Astrocyte (in vitro differentiated cells and primary cell): ENCODE measurements at regions not wholly inside any gene's neighbourhood (a gene's known extent, or its start where the extent isn't known, plus 50 kb on each side); places are given as distances from the start of the nearest gene placed in this dataset.

ENCODE experiments used
- DNase-seq: peaks from one replicate; pipeline ENCODE4 v3.0.0-alpha.2; 2010; ENCODE audit warnings: low read depth
- FAIRE-seq: peaks from 2 replicates; lab custom pipeline; 2011; peaks lifted over from hg19 to GRCh38; lab: Jason Lieb, UNC
- H2AFZ ChIP-seq: 2 replicates; pipeline ENCODE4 v1.6.0; 2012; ENCODE audit warnings: low read depth, low read length, inconsistent platforms
- H3K27ac ChIP-seq: 2 replicates; pipeline ENCODE4 v1.5.1; 2011; ENCODE audit warnings: low read depth, low read length, inconsistent platforms
- H3K27me3 ChIP-seq: 2 replicates; pipeline ENCODE4 v1.6.0; 2011; ENCODE audit warnings: low read length, inconsistent platforms; ENCODE audit not compliant: insufficient read depth
- H3K36me3 ChIP-seq: 2 replicates; pipeline ENCODE4 v1.5.1; 2011; ENCODE audit warnings: low read length, inconsistent platforms; ENCODE audit not compliant: insufficient read depth
- H3K4me1 ChIP-seq: 2 replicates; pipeline ENCODE4 v1.5.1; 2011; ENCODE audit warnings: low read length, inconsistent platforms; ENCODE audit not compliant: insufficient read depth
- H3K4me2 ChIP-seq: 2 replicates; pipeline ENCODE4 v1.6.0; 2012; ENCODE audit warnings: low read length, inconsistent platforms
- H3K4me3 ChIP-seq: 2 replicates; pipeline ENCODE4 v1.5.1; 2011; ENCODE audit warnings: low read depth, mild to moderate bottlenecking, low read length, inconsistent platforms; ENCODE audit not compliant: insufficient read depth
- H3K79me2 ChIP-seq: 2 replicates; pipeline ENCODE4 v1.6.0; 2012; ENCODE audit warnings: mild to moderate bottlenecking, low read length, inconsistent platforms; ENCODE audit not compliant: insufficient read depth
- H3K9ac ChIP-seq: 2 replicates; pipeline ENCODE4 v1.6.0; 2012; ENCODE audit warnings: mild to moderate bottlenecking, low read length, inconsistent platforms
- H3K9me3 ChIP-seq: 2 replicates; pipeline ENCODE4 v1.5.1; 2012; ENCODE audit warnings: low read depth, mild to moderate bottlenecking, low read length, inconsistent platforms; ENCODE audit not compliant: insufficient read depth
- H4K20me1 ChIP-seq: 2 replicates; pipeline ENCODE4 v1.6.0; 2012; ENCODE audit warnings: low read length, inconsistent platforms; ENCODE audit not compliant: insufficient read depth
- H3K27ac Mint-ChIP-seq: one replicate; pipeline ENCODE4 v1.8.0; 2021; ENCODE audit warnings: mild to moderate bottlenecking, mixed read lengths; ENCODE audit not compliant: unreplicated experiment
- H3K27me3 Mint-ChIP-seq: one replicate; pipeline ENCODE4 v1.8.0; 2021; ENCODE audit warnings: low read depth, mixed read lengths; ENCODE audit not compliant: unreplicated experiment
- H3K36me3 Mint-ChIP-seq: one replicate; pipeline ENCODE4 v1.8.0; 2021; ENCODE audit warnings: low read depth, mixed read lengths; ENCODE audit not compliant: unreplicated experiment
- H3K4me1 Mint-ChIP-seq: one replicate; pipeline ENCODE4 v1.8.0; 2021; ENCODE audit warnings: low read depth, mixed read lengths; ENCODE audit not compliant: unreplicated experiment
- H3K4me3 Mint-ChIP-seq: one replicate; pipeline ENCODE4 v1.8.0; 2021; ENCODE audit warnings: mild to moderate bottlenecking, moderate library complexity, mixed read lengths; ENCODE audit not compliant: unreplicated experiment
- H3K9me3 Mint-ChIP-seq: one replicate; pipeline ENCODE4 v1.8.0; 2021; ENCODE audit warnings: mild to moderate bottlenecking, mixed read lengths; ENCODE audit not compliant: unreplicated experiment
- CTCF ChIP-seq: IDR thresholded peaks from 2 replicates; pipeline ENCODE4 v1.5.1; 2011; ENCODE audit warnings: low read depth, mild to moderate bottlenecking, inconsistent platforms, low read length, moderate library complexity; ENCODE audit not compliant: insufficient read depth
- EZH2 ChIP-seq: IDR thresholded peaks from 2 replicates; pipeline ENCODE4 v1.6.1; 2012; ENCODE audit warnings: mild to moderate bottlenecking, low read length, inconsistent platforms; ENCODE audit not compliant: insufficient read depth

- DNase-seq, result no peak
- Mint-ChIP-seq H3K36me3 (no peaks in the 10 kb centered on the region), H3K4me3 (no peak overlapping the region), H3K27ac (no peak overlapping the region), H3K27me3 (peaks cover 25% of the 10 kb centered on the region), H3K4me1 (peaks cover 3% of the 10 kb centered on the region), H3K9me3 (no peaks in the 10 kb centered on the region)
- H2AFZ ChIP-seq, result no peak overlapping the region
- no peaks in the 10 kb centered on the region for H3K36me3 ChIP-seq
- no peak overlapping the region for H3K4me2 ChIP-seq
- H3K4me1 ChIP-seq, result no peaks in the 10 kb centered on the region
- H3K79me2 ChIP-seq, result no peaks in the 10 kb centered on the region
- H3K9ac ChIP-seq, result no peak overlapping the region
- H3K9me3 ChIP-seq, result no peaks in the 10 kb centered on the region
- no peak overlapping the region for H3K27ac ChIP-seq
- TF ChIP-seq CTCF (no peak), EZH2 (no peak)
- FAIRE-seq, result no peak
- no peaks in the 10 kb centered on the region for H4K20me1 ChIP-seq
- no peak overlapping the region for H3K4me3 ChIP-seq
- peaks cover 3% of the 10 kb centered on the region for H3K27me3 ChIP-seq
Measured at GRCh38 chr1:228972576-228972975, 237.3 kb downstream of the RHOU start.

- no peak for FAIRE-seq
- DNase-seq, result no peak
- Histone ChIP-seq H4K20me1 (no peaks in the 10 kb centered on the region), H3K27ac (no peak overlapping the region), H2AFZ (no peak overlapping the region), H3K4me1 (no peaks in the 10 kb centered on the region), H3K4me2 (no peak overlapping the region), H3K79me2 (no peaks in the 10 kb centered on the region), H3K27me3 (peaks cover 3% of the 10 kb centered on the region), H3K36me3 (no peaks in the 10 kb centered on the region), H3K9me3 (no peaks in the 10 kb centered on the region), H3K4me3 (no peak overlapping the region), H3K9ac (no peak overlapping the region)
- H3K4me1 Mint-ChIP-seq, result peaks cover 4% of the 10 kb centered on the region
- H3K27ac Mint-ChIP-seq, result no peak overlapping the region
- H3K4me3 Mint-ChIP-seq, result no peak overlapping the region
- TF ChIP-seq CTCF (no peak), EZH2 (no peak)
- H3K36me3 Mint-ChIP-seq, result no peaks in the 10 kb centered on the region
- H3K27me3 Mint-ChIP-seq, result peaks cover 30% of the 10 kb centered on the region
- H3K9me3 Mint-ChIP-seq, result no peaks in the 10 kb centered on the region
Measured at GRCh38 chr1:228974273-228974672, 239.0 kb downstream of the RHOU start.

- DNase-seq (no peak), FAIRE-seq (no peak)
- Histone ChIP-seq H2AFZ (no peak overlapping the region), H3K9ac (no peak overlapping the region), H3K27ac (no peak overlapping the region), H3K4me2 (no peak overlapping the region), H3K4me1 (no peaks in the 10 kb centered on the region), H3K79me2 (no peaks in the 10 kb centered on the region), H3K36me3 (no peaks in the 10 kb centered on the region), H3K4me3 (no peak overlapping the region), H3K27me3 (peaks cover 3% of the 10 kb centered on the region), H4K20me1 (no peaks in the 10 kb centered on the region), H3K9me3 (no peaks in the 10 kb centered on the region)
- Mint-ChIP-seq H3K9me3 (no peaks in the 10 kb centered on the region), H3K36me3 (no peaks in the 10 kb centered on the region), H3K4me1 (peaks cover 1% of the 10 kb centered on the region), H3K27me3 (peaks cover 28% of the 10 kb centered on the region), H3K4me3 (no peak overlapping the region), H3K27ac (no peak overlapping the region)
- no peak for TF ChIP-seq CTCF
- TF ChIP-seq EZH2, result no peak
Measured at GRCh38 chr1:228975238-228975907, 240.1 kb downstream of the RHOU start.
